NCI-H1436 (cell line): ENCODE measurements at regions not wholly inside any gene's neighbourhood (a gene's known extent, or its start where the extent isn't known, plus 50 kb on each side); places are given as distances from the start of the nearest gene placed in this dataset.
A peak's percentile ranks its signal among the peaks of the same experiment; 100 is the strongest.

Experiments used
- DNase-seq: peaks from one replicate; lab custom pipeline; 2025; lab: John Stamatoyannopoulos, UW

GRCh38 chr12:13764748-13765147 lies 216.7 kb downstream of the GRIN2B start:
- DNase-seq, result no peak

GRCh38 chr12:13749389-13749788 lies 232.0 kb downstream of the GRIN2B start:
- no peak for DNase-seq

GRCh38 chr12:13745111-13745860 lies 236.1 kb downstream of the GRIN2B start:
- DNase-seq, result no peak

- DNase-seq, result no peak
Observed at GRCh38 chr12:13744561-13744960, 236.8 kb downstream of the GRIN2B start.

GRCh38 chr12:13740149-13740545 lies 241.3 kb downstream of the GRIN2B start:
- DNase-seq, result no peak

GRCh38 chr12:13735734-13736133 lies 245.7 kb downstream of the GRIN2B start:
- no peak for DNase-seq

- no peak for DNase-seq
Observed at GRCh38 chr12:13734584-13735152, 246.7 kb downstream of the GRIN2B start.

GRCh38 chr12:13727707-13728195 lies 253.7 kb downstream of the GRIN2B start:
- DNase-seq, result peak; percentile 60

- DNase-seq, result no peak
Observed at GRCh38 chr12:13725049-13725448, 256.4 kb downstream of the GRIN2B start.

GRCh38 chr12:13724136-13724535 lies 257.3 kb downstream of the GRIN2B start:
- DNase-seq, result no peak

- no peak for DNase-seq
Observed at GRCh38 chr12:13719986-13720385, 261.4 kb downstream of the GRIN2B start.

- no peak for DNase-seq
Observed at GRCh38 chr12:13718271-13718670, 263.1 kb downstream of the GRIN2B start.

- DNase-seq, result no peak
Observed at GRCh38 chr12:13716119-13716518, 265.3 kb downstream of the GRIN2B start.

- DNase-seq, result no peak
Observed at GRCh38 chr12:13713556-13714410, 267.6 kb downstream of the GRIN2B start.

GRCh38 chr12:13707829-13708228 lies 273.6 kb downstream of the GRIN2B start:
- no peak for DNase-seq

GRCh38 chr12:13702381-13702780 lies 279.0 kb downstream of the GRIN2B start:
- DNase-seq, result no peak

GRCh38 chr12:13701502-13701901 lies 279.9 kb downstream of the GRIN2B start:
- DNase-seq, result no peak

GRCh38 chr12:13697973-13698372 lies 283.4 kb downstream of the GRIN2B start:
- no peak for DNase-seq

GRCh38 chr12:13695781-13696180 lies 285.6 kb downstream of the GRIN2B start:
- DNase-seq, result no peak

GRCh38 chr12:13692332-13692731 lies 289.1 kb downstream of the GRIN2B start:
- DNase-seq, result no peak

- no peak for DNase-seq
Observed at GRCh38 chr12:13691598-13691997, 289.8 kb downstream of the GRIN2B start.

GRCh38 chr12:13687633-13688032 lies 293.8 kb downstream of the GRIN2B start:
- DNase-seq, result no peak

GRCh38 chr12:13686260-13686659 lies 295.1 kb downstream of the GRIN2B start:
- DNase-seq, result no peak
